ENCODE measurements at regions not wholly inside any gene's neighbourhood (a gene's known extent, or its start where the extent isn't known, plus 50 kb on each side); places are given as distances from the start of the nearest gene placed in this dataset.

GRCh38 chr5:118441956-118442355 is 546.4 kb downstream of the DTWD2 start:
- TF ChIP-seq TARDBP (IDR thresholded peaks at IDR 0.05) (no peak), HDGF (IDR thresholded peaks at IDR 0.05; ENCODE audit: borderline replicate concordance) (no peak), ELF4 (IDR thresholded peaks at IDR 0.05) (no peak), SP1 (IDR thresholded peaks at IDR 0.05) (no peak), NFRKB (IDR thresholded peaks at IDR 0.05) (no peak), BHLHE40 (IDR thresholded peaks at IDR 0.05; ENCODE audit: borderline replicate concordance) (no peak), CTBP1 (IDR thresholded peaks at IDR 0.05; ENCODE audit: borderline replicate concordance) (no peak), FOXA1 (IDR thresholded peaks at IDR 0.05) (no peak)
- TF ChIP-seq, protein P1, sequence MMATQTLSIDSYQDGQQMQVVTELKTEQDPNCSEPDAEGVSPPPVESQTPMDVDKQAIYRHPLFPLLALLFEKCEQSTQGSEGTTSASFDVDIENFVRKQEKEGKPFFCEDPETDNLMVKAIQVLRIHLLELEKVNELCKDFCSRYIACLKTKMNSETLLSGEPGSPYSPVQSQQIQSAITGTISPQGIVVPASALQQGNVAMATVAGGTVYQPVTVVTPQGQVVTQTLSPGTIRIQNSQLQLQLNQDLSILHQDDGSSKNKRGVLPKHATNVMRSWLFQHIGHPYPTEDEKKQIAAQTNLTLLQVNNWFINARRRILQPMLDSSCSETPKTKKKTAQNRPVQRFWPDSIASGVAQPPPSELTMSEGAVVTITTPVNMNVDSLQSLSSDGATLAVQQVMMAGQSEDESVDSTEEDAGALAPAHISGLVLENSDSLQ (IDR thresholded peaks at IDR 0.05): no peak

Data from HEK293T (cell line).